Smooth muscle cell (in vitro differentiated cells): ENCODE measurements at regions not wholly inside any gene's neighbourhood (a gene's known extent, or its start where the extent isn't known, plus 50 kb on each side); places are given as distances from the start of the nearest gene placed in this dataset.
"Not testable (repeated sequence)": the region's sequence is repeated elsewhere in the genome, so short reads cannot be mapped to it uniquely, and the experiment has no call there.

ENCODE experiments used
- DNase-seq: peaks from one replicate; lab custom pipeline; 2025; ENCODE audit not compliant: unreplicated experiment; lab: John Stamatoyannopoulos, UW
- H2AFZ ChIP-seq: fragments of 200-600 bp; sonication (generic); 2 replicates; pipeline ENCODE4 v1.6.0; 2016; ENCODE audit warnings: antibody characterized with exemption, low read depth, mild to moderate bottlenecking
- H3F3A ChIP-seq: fragments of 200-600 bp; sonication (generic); 2 replicates; pipeline ENCODE4 v1.6.0; 2017; ENCODE audit warnings: antibody characterized with exemption, low read depth
- H3K27ac ChIP-seq: fragments of 200-600 bp; sonication (generic); 2 replicates; pipeline ENCODE4 v1.5.1; 2016; ENCODE audit warnings: low read depth, mild to moderate bottlenecking
- H3K27me3 ChIP-seq: fragments of 200-600 bp; sonication (generic); 2 replicates; pipeline ENCODE4 v1.6.1; 2016; ENCODE audit warnings: low read depth, mild to moderate bottlenecking
- H3K36me3 ChIP-seq: fragments of 200-600 bp; sonication (generic); 2 replicates; pipeline ENCODE4 v1.5.1; 2016; ENCODE audit warnings: low read depth
- H3K4me1 ChIP-seq: fragments of 200-600 bp; sonication (generic); 2 replicates; pipeline ENCODE4 v1.5.1; 2016; ENCODE audit warnings: low read depth
- H3K4me2 ChIP-seq: fragments of 200-600 bp; sonication (generic); 2 replicates; pipeline ENCODE4 v1.6.0; 2016; ENCODE audit warnings: mild to moderate bottlenecking
- H3K4me3 ChIP-seq: fragments of 200-600 bp; sonication (generic); 2 replicates; pipeline ENCODE4 v1.5.1; 2016; ENCODE audit warnings: mild to moderate bottlenecking
- H3K79me2 ChIP-seq: fragments of 200-600 bp; sonication (generic); 2 replicates; pipeline ENCODE4 v1.6.0; 2016; ENCODE audit warnings: low read depth, mild to moderate bottlenecking
- H3K9ac ChIP-seq: fragments of 200-600 bp; sonication (generic); 2 replicates; pipeline ENCODE4 v1.6.0; 2016; ENCODE audit warnings: low read depth
- H3K9me3 ChIP-seq: fragments of 200-600 bp; sonication (generic); replicated peaks from 2 replicates; pipeline ENCODE4 v1.5.1; 2016; ENCODE audit warnings: low read depth
- H4K20me1 ChIP-seq: fragments of 200-600 bp; sonication (generic); 2 replicates; pipeline ENCODE4 v1.6.0; 2016; ENCODE audit warnings: low read depth
- WGBS: methylation state at CpG from one replicate; pipeline ENCODE4 v1.1.7; 2016; ENCODE audit warnings: low lambda C conversion rate; 5-methylcytosine and 5-hydroxymethylcytosine counted together
- TF ChIP-seq, protein P1 (sequence below): fragments of 200-600 bp; sonication (generic); IDR thresholded peaks from 2 replicates; pipeline ENCODE4 v1.5.1; 2017; ENCODE audit warnings: borderline replicate concordance, mild to moderate bottlenecking, antibody characterized with exemption; ENCODE audit not compliant: insufficient read depth, poor library complexity, severe bottlenecking

DNA sequence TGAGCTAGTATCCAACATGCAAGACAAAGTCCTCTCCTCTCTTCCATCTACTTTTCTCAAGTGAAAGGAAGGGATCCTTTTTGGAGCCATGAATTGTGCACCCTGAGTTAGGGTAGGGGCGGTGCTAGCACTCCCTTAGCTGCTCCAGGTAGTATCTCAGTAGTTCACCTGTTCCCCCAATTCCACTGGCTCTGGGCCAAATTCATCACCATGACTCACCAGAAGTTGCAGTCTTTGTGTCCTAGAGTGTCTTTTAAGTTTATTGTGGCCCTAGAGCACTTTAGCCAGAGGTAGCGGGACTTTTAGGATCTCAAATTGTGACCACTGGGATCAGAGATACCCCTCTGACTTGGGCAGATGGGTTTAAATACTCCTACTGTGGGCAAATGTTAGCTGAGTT, 398.6 kb upstream of the ANO5 start:
- Histone ChIP-seq H3K9ac (no peak overlapping the region), H3K27ac (no peak overlapping the region), H3K4me1 (no peaks in the 10 kb centered on the region), H4K20me1 (no peaks in the 10 kb centered on the region), H3F3A (no peaks in the 10 kb centered on the region), H2AFZ (no peak overlapping the region), H3K27me3 (no peaks in the 10 kb centered on the region), H3K9me3 (no peaks in the 10 kb centered on the region), H3K79me2 (no peaks in the 10 kb centered on the region), H3K4me3 (no peak overlapping the region), H3K4me2 (no peak overlapping the region), H3K36me3 (no peaks in the 10 kb centered on the region)
- no peak for DNase-seq
- TF ChIP-seq, protein P1, sequence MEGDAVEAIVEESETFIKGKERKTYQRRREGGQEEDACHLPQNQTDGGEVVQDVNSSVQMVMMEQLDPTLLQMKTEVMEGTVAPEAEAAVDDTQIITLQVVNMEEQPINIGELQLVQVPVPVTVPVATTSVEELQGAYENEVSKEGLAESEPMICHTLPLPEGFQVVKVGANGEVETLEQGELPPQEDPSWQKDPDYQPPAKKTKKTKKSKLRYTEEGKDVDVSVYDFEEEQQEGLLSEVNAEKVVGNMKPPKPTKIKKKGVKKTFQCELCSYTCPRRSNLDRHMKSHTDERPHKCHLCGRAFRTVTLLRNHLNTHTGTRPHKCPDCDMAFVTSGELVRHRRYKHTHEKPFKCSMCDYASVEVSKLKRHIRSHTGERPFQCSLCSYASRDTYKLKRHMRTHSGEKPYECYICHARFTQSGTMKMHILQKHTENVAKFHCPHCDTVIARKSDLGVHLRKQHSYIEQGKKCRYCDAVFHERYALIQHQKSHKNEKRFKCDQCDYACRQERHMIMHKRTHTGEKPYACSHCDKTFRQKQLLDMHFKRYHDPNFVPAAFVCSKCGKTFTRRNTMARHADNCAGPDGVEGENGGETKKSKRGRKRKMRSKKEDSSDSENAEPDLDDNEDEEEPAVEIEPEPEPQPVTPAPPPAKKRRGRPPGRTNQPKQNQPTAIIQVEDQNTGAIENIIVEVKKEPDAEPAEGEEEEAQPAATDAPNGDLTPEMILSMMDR = no peak
- WGBS = 91% methylated on average over 2 of the region's 2 CpGs

DNA sequence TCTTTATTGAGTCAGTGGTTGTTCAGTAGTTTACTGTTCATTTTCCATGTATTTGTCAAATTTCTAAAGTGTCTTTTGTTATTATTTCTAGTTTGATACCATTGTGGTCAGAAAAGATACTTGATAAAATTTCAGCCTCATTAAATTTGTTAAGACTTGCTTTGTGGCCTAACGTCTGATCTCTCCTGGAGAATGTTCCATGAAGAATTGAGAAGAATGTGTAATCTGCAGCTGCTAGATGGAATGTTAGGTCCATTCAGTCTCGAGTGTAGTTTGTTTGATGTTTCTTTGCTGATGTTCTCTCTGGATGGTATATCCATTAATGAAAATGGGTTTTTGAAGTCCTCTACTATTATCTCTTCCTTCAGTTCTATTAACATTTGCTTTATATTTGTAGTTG, 394.7 kb upstream of the ANO5 start:
- Histone ChIP-seq H3K79me2 (no peaks in the 10 kb centered on the region), H3K9me3 (no peaks in the 10 kb centered on the region), H4K20me1 (no peaks in the 10 kb centered on the region), H3K9ac (no peak overlapping the region), H3K27ac (no peak overlapping the region), H3F3A (no peaks in the 10 kb centered on the region), H2AFZ (no peak overlapping the region), H3K4me1 (no peaks in the 10 kb centered on the region), H3K27me3 (no peaks in the 10 kb centered on the region), H3K36me3 (no peaks in the 10 kb centered on the region), H3K4me2 (no peak overlapping the region), H3K4me3 (no peak overlapping the region)
- TF ChIP-seq, protein P1 = no peak
- DNase-seq = no peak
- 77% methylated on average over 2 of the region's 2 CpGs for WGBS

- H3F3A ChIP-seq, H4K20me1 ChIP-seq, H3K9ac ChIP-seq, H3K27me3 ChIP-seq, H3K36me3 ChIP-seq, H3K79me2 ChIP-seq, DNase-seq, H3K4me1 ChIP-seq, H3K9me3 ChIP-seq, H2AFZ ChIP-seq, H3K4me2 ChIP-seq, H3K27ac ChIP-seq, H3K4me3 ChIP-seq: not testable (repeated sequence)
- 79% methylated on average over 1 of the region's 1 CpG for WGBS
These were observed 388.4 kb upstream of the ANO5 start for GRCh38 chr11:21804523-21804922.

GRCh38 chr11:21806508-21806907, 386.4 kb upstream of the ANO5 start:
- no peaks in the 10 kb centered on the region for H3K79me2 ChIP-seq
- H3K36me3 ChIP-seq = no peaks in the 10 kb centered on the region
- no peaks in the 10 kb centered on the region for H3F3A ChIP-seq
- H3K4me1 ChIP-seq = no peaks in the 10 kb centered on the region
- no peak for DNase-seq
- no peak overlapping the region for H3K9ac ChIP-seq
- H2AFZ ChIP-seq = no peak overlapping the region
- no peaks in the 10 kb centered on the region for H3K9me3 ChIP-seq
- H3K27ac ChIP-seq = no peak overlapping the region
- H4K20me1 ChIP-seq = no peaks in the 10 kb centered on the region
- H3K4me2 ChIP-seq = no peak overlapping the region
- no peak overlapping the region for H3K4me3 ChIP-seq
- H3K27me3 ChIP-seq = no peaks in the 10 kb centered on the region
- TF ChIP-seq, protein P1 = no peak
- WGBS = 69% methylated on average over 1 of the region's 1 CpG
